SK-N-SH treated with all-trans-retinoic acid at 6 μM for 48 hours (cell line): ENCODE measurements at regions not wholly inside any gene's neighbourhood (a gene's known extent, or its start where the extent isn't known, plus 50 kb on each side); places are given as distances from the start of the nearest gene placed in this dataset.

Source experiments
- ATAC-seq: fragments of 200-7000 bp; cut with Tn5 transposase; 3 replicates; pipeline ENCODE4 v1.9.1; 2020; ENCODE audit warnings: mild to moderate bottlenecking, moderate library complexity
- ARNTL ChIP-seq: fragments of 450-650 bp; formaldehyde crosslinking; IDR thresholded peaks from 2 replicates; pipeline ENCODE4 v1.5.0; 2020; ENCODE audit warnings: low read depth, mild to moderate bottlenecking, moderate library complexity, borderline replicate concordance
- BACH2 ChIP-seq: fragments of 250-450 bp; sonication (Bioruptor Pico); IDR thresholded peaks from 2 replicates; pipeline ENCODE4 v1.9.0; 2021; ENCODE audit warnings: mild to moderate bottlenecking, borderline replicate concordance
- ESRRG ChIP-seq: fragments of 250-450 bp; sonication (Bioruptor Pico); IDR thresholded peaks from 2 replicates; pipeline ENCODE4 v1.6.1; 2021; ENCODE audit warnings: mild to moderate bottlenecking
- GLIS3 ChIP-seq: fragments of 250-450 bp; sonication (Bioruptor Pico); IDR thresholded peaks from 2 replicates; pipeline ENCODE4 v1.5.0; 2020; ENCODE audit warnings: mild to moderate bottlenecking, moderate library complexity
- ISL1 ChIP-seq: fragments of 250-450 bp; sonication (Bioruptor Pico); IDR thresholded peaks from 2 replicates; pipeline ENCODE4 v2.1.2; 2022; ENCODE audit warnings: mild to moderate bottlenecking, moderate library complexity
- OSR1 ChIP-seq: fragments of 250-450 bp; sonication (Bioruptor Pico); IDR thresholded peaks from 2 replicates; pipeline ENCODE4 v1.8.0; 2022; ENCODE audit warnings: moderate library complexity, mild to moderate bottlenecking, inconsistent platforms
- PPARA ChIP-seq: fragments of 250-450 bp; sonication (Bioruptor Pico); IDR thresholded peaks from 2 replicates; pipeline ENCODE4 v1.5.0; 2020; ENCODE audit warnings: mild to moderate bottlenecking, borderline replicate concordance
- SNAI2 ChIP-seq: fragments of 250-450 bp; sonication (Bioruptor Pico); IDR thresholded peaks from 2 replicates; pipeline ENCODE4 v1.5.0; 2020; ENCODE audit warnings: mild to moderate bottlenecking, moderate library complexity
- TCF4 ChIP-seq: fragments of 250-450 bp; sonication (Bioruptor Pico); IDR thresholded peaks from 2 replicates; pipeline ENCODE4 v1.8.0; 2021; ENCODE audit warnings: mild to moderate bottlenecking, moderate library complexity, borderline replicate concordance
- ZC3H10 ChIP-seq: fragments of 250-450 bp; sonication (Bioruptor Pico); IDR thresholded peaks from 2 replicates; pipeline ENCODE4 v1.5.1; 2021; ENCODE audit warnings: mild to moderate bottlenecking, moderate library complexity
- ZFP30 ChIP-seq: fragments of 450-650 bp; formaldehyde crosslinking; IDR thresholded peaks from 2 replicates; pipeline ENCODE4 v1.5.0; 2022; ENCODE audit warnings: mild to moderate bottlenecking, moderate library complexity
- ZNF565 ChIP-seq: fragments of 450-650 bp; formaldehyde crosslinking; conservative IDR thresholded peaks from 2 replicates; pipeline ENCODE4 v1.5.0; 2020; ENCODE audit warnings: low read depth, mild to moderate bottlenecking, moderate library complexity
- ZNF70 ChIP-seq: fragments of 450-650 bp; formaldehyde crosslinking; IDR thresholded peaks from 2 replicates; pipeline ENCODE4 v1.5.0; 2020; ENCODE audit warnings: mild to moderate bottlenecking, moderate library complexity
- ZNF8 ChIP-seq: fragments of 450-650 bp; formaldehyde crosslinking; IDR thresholded peaks from 2 replicates; pipeline ENCODE4 v1.5.0; 2020; ENCODE audit warnings: mild to moderate bottlenecking, moderate library complexity
- TF ChIP-seq, protein P1 (sequence below): fragments of 250-450 bp; sonication (Bioruptor Pico); IDR thresholded peaks from 2 replicates; pipeline ENCODE4 v1.5.0; 2020; ENCODE audit warnings: mild to moderate bottlenecking, moderate library complexity
- TF ChIP-seq, protein P2 (sequence below): fragments of 250-450 bp; sonication (Bioruptor Pico); IDR thresholded peaks from 2 replicates; pipeline ENCODE4 v1.8.0; 2020; ENCODE audit warnings: mild to moderate bottlenecking, moderate library complexity, borderline replicate concordance
- TF ChIP-seq, protein P3 (sequence below): fragments of 250-450 bp; sonication (Bioruptor Pico); IDR thresholded peaks from 2 replicates; pipeline ENCODE4 v1.8.0; 2021; ENCODE audit warnings: low read depth, mild to moderate bottlenecking, moderate library complexity, borderline replicate concordance
- TF ChIP-seq, protein P4 (sequence below): fragments of 250-450 bp; sonication (Bioruptor Pico); IDR thresholded peaks from 2 replicates; pipeline ENCODE4 v1.5.1; 2021; ENCODE audit warnings: mild to moderate bottlenecking, moderate library complexity
- TF ChIP-seq, protein P5 (sequence below): fragments of 250-450 bp; sonication (Bioruptor Pico); IDR thresholded peaks from 2 replicates; pipeline ENCODE4 v1.5.1; 2020; ENCODE audit warnings: low read depth, mild to moderate bottlenecking, moderate library complexity

DNA sequence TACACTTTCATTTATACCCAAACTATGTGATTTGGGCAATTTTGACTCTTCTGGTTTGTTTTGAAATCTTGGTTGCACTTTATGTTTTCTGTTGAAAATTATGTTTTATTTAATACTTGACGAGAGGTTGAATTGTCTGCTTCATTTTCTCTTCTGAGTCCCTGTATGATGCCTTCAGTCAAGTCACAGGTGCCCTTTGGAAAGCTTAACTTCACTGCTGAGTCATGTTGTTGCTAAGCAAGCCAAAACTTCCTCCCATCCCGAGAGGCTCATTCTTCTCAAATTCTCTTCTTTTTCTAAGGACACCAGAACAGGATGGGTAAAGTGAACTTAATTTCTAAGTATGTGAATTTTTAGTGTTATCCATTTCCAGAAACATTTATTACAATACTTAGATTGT, 455.3 kb upstream of the PTGER4 start:
- no peak for ATAC-seq
- TF ChIP-seq, protein P1, sequence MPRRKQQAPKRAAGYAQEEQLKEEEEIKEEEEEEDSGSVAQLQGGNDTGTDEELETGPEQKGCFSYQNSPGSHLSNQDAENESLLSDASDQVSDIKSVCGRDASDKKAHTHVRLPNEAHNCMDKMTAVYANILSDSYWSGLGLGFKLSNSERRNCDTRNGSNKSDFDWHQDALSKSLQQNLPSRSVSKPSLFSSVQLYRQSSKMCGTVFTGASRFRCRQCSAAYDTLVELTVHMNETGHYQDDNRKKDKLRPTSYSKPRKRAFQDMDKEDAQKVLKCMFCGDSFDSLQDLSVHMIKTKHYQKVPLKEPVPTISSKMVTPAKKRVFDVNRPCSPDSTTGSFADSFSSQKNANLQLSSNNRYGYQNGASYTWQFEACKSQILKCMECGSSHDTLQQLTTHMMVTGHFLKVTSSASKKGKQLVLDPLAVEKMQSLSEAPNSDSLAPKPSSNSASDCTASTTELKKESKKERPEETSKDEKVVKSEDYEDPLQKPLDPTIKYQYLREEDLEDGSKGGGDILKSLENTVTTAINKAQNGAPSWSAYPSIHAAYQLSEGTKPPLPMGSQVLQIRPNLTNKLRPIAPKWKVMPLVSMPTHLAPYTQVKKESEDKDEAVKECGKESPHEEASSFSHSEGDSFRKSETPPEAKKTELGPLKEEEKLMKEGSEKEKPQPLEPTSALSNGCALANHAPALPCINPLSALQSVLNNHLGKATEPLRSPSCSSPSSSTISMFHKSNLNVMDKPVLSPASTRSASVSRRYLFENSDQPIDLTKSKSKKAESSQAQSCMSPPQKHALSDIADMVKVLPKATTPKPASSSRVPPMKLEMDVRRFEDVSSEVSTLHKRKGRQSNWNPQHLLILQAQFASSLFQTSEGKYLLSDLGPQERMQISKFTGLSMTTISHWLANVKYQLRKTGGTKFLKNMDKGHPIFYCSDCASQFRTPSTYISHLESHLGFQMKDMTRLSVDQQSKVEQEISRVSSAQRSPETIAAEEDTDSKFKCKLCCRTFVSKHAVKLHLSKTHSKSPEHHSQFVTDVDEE (CRISPR knock-in tag): no peak

DNA sequence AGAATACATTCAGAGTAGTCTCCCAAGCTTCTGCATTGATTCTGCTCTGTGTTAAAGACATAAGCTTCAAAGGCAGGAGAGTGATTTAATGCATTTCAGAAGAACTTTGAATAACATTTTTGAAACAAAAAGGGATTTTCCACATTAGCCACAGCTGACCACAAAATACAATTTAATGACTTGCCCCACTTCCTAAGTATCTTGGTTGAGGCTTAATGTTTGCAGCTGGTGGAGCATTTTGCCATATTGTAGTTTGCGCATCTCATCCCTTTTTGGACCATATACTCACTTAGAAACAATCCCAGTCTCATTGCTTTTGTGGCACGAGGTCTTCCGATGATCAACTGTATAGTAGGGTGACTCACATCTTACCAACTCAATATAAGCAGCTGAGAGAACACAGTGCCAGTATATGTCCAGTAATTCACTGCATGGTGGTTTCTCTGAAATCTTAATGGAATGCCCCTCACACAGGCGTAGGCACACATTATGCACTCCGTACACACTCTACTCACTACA, 455.8 kb upstream of the PTGER4 start:
- TF ChIP-seq TCF4 (CRISPR knock-in tag): no peak
- TF ChIP-seq OSR1 (CRISPR knock-in tag): no peak
- no peak for TF ChIP-seq ZNF565 (CRISPR knock-in tag)
- no peak for TF ChIP-seq ARNTL
- no peak for TF ChIP-seq ESRRG (CRISPR knock-in tag)
- TF ChIP-seq ZFP30 (CRISPR knock-in tag): no peak
- TF ChIP-seq, protein P2, sequence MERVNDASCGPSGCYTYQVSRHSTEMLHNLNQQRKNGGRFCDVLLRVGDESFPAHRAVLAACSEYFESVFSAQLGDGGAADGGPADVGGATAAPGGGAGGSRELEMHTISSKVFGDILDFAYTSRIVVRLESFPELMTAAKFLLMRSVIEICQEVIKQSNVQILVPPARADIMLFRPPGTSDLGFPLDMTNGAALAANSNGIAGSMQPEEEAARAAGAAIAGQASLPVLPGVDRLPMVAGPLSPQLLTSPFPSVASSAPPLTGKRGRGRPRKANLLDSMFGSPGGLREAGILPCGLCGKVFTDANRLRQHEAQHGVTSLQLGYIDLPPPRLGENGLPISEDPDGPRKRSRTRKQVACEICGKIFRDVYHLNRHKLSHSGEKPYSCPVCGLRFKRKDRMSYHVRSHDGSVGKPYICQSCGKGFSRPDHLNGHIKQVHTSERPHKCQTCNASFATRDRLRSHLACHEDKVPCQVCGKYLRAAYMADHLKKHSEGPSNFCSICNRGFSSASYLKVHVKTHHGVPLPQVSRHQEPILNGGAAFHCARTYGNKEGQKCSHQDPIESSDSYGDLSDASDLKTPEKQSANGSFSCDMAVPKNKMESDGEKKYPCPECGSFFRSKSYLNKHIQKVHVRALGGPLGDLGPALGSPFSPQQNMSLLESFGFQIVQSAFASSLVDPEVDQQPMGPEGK (CRISPR knock-in tag): no peak
- no peak for TF ChIP-seq SNAI2 (CRISPR knock-in tag)
- TF ChIP-seq, protein P1 (CRISPR knock-in tag): no peak
- TF ChIP-seq ISL1 (CRISPR knock-in tag): no peak
- no peak for TF ChIP-seq ZNF8 (CRISPR knock-in tag)
- no peak for TF ChIP-seq ZNF70
- no peak for TF ChIP-seq BACH2 (CRISPR knock-in tag)
- TF ChIP-seq, protein P3, sequence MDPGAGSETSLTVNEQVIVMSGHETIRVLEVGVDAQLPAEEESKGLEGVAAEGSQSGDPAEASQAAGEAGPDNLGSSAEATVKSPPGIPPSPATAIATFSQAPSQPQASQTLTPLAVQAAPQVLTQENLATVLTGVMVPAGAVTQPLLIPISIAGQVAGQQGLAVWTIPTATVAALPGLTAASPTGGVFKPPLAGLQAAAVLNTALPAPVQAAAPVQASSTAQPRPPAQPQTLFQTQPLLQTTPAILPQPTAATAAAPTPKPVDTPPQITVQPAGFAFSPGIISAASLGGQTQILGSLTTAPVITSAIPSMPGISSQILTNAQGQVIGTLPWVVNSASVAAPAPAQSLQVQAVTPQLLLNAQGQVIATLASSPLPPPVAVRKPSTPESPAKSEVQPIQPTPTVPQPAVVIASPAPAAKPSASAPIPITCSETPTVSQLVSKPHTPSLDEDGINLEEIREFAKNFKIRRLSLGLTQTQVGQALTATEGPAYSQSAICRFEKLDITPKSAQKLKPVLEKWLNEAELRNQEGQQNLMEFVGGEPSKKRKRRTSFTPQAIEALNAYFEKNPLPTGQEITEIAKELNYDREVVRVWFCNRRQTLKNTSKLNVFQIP (CRISPR knock-in tag): no peak
- TF ChIP-seq, protein P4, sequence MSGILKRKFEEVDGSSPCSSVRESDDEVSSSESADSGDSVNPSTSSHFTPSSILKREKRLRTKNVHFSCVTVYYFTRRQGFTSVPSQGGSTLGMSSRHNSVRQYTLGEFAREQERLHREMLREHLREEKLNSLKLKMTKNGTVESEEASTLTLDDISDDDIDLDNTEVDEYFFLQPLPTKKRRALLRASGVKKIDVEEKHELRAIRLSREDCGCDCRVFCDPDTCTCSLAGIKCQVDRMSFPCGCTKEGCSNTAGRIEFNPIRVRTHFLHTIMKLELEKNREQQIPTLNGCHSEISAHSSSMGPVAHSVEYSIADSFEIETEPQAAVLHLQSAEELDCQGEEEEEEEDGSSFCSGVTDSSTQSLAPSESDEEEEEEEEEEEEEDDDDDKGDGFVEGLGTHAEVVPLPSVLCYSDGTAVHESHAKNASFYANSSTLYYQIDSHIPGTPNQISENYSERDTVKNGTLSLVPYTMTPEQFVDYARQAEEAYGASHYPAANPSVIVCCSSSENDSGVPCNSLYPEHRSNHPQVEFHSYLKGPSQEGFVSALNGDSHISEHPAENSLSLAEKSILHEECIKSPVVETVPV (CRISPR knock-in tag): no peak
- TF ChIP-seq PPARA (CRISPR knock-in tag): no peak
- no peak for TF ChIP-seq ZC3H10 (CRISPR knock-in tag)
- TF ChIP-seq, protein P5, sequence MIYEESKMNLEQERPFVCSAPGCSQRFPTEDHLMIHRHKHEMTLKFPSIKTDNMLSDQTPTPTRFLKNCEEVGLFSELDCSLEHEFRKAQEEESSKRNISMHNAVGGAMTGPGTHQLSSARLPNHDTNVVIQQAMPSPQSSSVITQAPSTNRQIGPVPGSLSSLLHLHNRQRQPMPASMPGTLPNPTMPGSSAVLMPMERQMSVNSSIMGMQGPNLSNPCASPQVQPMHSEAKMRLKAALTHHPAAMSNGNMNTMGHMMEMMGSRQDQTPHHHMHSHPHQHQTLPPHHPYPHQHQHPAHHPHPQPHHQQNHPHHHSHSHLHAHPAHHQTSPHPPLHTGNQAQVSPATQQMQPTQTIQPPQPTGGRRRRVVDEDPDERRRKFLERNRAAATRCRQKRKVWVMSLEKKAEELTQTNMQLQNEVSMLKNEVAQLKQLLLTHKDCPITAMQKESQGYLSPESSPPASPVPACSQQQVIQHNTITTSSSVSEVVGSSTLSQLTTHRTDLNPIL (CRISPR knock-in tag): no peak
- no peak for TF ChIP-seq GLIS3
- ATAC-seq: no peak
